MM.1S (cell line): ENCODE measurements at regions not wholly inside any gene's neighbourhood (a gene's known extent, or its start where the extent isn't known, plus 50 kb on each side); places are given as distances from the start of the nearest gene placed in this dataset.
"Not testable (repeated sequence)": the region's sequence is repeated elsewhere in the genome, so short reads cannot be mapped to it uniquely, and the experiment has no call there.

Experiments used
- CTCF ChIP-seq: fragments of 300-600 bp; sonication (generic); IDR thresholded peaks from 2 replicates; pipeline ENCODE4 v1.5.1; 2016; ENCODE audit warnings: antibody characterized with exemption, low read length, mixed read lengths
- EZH2phosphoT487 ChIP-seq: fragments of 300-600 bp; sonication (generic); IDR thresholded peaks from 2 replicates; pipeline ENCODE4 v1.6.1; 2018; ENCODE audit warnings: antibody characterized with exemption, low read length

GRCh38 chr20:29120575-29120974, 2136.9 kb upstream of the DEFB115 start:
- TF ChIP-seq CTCF, EZH2phosphoT487: not testable (repeated sequence)
